ENCODE measurements at regions not wholly inside any gene's neighbourhood (a gene's known extent, or its start where the extent isn't known, plus 50 kb on each side); places are given as distances from the start of the nearest gene placed in this dataset.

DNA sequence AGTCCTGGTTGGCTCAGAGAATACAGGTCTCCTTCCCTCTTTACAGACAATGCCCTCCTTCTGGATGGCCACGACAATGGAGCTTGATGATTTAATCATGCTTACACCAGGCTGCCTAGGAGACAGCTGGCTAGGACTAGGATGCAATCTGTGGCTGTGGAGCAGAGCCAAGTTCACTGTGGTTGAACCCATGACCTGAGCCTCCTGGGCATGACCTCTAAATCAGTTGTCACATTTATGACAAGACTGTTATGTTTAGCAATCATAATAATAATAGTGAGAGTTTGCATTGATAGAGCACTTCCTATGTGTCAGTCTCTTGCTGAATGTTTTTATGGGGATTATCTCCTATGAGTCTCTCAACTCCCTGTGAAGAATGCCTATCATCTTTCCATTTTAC is 244.1 kb downstream of the ICOS start:
- DNase-seq (ENCODE audit: low read depth) = no peak

DNA sequence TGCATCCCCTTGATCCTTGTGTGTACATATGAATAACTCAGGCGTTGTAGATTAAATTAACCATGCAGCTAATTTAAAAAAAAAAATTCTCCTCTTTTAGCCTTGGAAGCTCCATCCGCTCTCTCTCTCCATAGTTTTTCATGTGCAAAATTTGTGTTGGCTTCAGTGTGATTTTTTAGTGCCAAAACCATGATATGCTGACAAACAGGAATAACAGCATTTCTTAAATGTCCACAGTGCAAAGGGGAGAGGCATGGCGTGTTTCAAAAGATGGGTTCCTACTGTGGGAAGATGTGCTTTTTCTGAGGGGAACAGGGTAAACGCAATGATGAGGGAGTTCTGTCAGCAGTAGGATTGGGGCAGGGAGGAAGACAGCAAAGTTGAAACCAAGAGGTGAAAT is 247.0 kb downstream of the ICOS start:
- no peak for DNase-seq (ENCODE audit: low read depth)

DNA sequence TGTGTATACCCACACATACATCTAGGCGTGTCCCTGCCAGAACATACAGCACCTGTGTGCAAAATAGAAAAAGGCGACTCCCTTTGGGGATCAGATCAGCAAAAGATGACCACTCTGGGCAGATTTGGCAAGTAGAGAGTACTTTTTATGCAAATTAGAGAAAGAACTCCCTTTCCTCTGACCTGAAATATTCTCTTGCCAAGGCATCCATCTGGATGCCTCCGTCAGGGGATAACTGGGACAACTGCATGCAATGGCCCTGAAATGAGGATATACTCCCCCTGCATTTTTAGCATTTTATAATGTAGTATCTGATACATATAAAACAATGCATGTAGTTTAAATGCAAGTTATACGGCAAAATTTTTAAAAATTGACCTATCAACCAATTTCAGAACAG is 247.7 kb downstream of the ICOS start:
- DNase-seq (ENCODE audit: low read depth) = no peak

DNA sequence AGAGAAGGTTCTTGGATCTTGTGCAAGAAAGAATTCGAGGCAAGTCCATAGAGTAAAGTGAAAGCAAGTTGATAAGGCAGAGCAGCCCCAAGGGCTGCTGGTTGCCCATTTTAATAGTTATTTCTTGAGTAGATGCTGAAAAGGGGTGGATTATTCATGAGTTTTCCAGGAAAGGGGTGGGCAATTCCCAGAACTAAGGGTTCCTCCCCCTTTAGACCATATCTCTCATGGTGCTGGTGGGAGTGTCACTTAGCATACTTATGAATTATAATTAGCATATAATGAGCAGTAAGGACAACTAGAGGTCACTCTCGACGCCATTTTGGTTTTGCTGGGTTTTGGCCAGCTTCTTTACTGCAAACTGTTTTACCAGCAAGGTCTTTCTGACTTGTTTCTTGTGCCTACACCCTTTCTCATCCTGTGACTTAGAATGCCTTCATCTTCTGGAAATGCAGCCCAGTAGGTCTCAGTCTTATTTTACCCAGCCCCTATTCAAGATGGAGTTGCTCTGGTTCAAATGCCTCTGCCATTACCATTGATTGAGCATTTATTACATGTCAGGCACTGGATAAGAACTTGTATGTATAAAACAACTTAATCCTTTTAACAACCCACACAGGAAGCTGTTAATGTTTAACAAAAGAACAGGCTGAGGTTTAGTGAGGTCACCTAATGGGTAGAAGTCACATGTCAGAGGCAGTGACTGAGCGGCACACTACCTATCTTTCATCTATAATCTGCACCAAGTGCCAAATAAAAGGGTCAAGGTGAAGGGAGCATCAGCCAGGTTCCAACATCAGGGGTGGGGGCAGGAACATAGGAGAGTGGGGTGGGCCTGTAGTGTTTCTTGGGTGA is 250.9 kb downstream of the ICOS start:
- DNase-seq (ENCODE audit: low read depth) = no peak

- no peak for DNase-seq (ENCODE audit: low read depth)
These were observed 255.0 kb downstream of the ICOS start for GRCh38 chr2:204191574-204191973.

DNA sequence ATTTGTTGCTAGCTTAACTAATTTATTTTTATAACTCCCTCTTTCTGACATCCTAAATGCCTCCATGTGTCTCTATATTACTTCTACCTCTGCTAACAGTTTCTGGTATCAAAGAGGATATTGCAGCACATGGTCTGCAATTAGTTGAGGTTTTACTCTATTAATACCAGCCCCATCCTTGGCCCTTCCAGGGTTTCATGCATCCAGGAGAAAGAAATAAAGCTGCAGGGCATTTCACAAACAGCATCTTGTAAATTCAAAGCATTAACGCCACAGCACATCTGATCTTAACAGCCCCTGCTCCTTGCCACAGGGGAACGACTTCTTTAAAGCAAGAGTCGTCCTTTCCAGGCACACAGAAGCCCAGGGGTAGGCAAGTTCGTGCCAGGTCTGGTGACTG is 258.9 kb downstream of the ICOS start:
- DNase-seq (ENCODE audit: low read depth) = no peak

DNA sequence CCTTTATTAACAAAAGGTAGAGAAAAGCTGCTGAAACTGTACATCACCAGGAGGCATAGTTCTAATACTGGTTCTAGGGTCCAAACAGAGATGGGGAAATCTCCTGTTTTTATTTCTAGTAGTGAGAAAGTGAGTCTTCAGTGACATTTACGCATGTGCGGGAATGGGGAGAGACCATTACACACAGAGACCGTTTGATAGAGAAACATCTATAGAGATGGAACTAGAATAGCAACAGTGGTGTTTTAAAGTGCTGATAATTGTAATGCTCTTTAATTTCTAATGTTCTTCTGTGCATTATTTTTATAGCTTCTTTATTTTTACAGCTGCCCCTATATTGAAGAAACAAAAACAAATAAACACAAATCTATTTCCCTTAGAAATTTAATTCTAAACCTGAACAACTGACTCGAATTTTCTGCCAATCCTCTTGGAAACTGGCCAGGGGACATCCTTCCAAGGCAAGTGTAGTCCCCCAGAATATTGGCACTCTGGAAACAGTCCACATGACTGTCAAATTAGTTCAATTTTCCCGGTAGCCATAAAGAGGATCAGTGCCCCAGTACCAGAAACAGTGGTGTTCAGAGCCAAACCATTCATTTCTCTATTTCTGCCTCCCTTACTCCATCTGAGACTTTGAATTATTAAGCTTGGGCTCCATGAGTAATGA is 260.9 kb downstream of the ICOS start:
- no peak for DNase-seq (ENCODE audit: low read depth)

- no peak for DNase-seq (ENCODE audit: low read depth)
These were observed 262.8 kb downstream of the ICOS start for GRCh38 chr2:204199357-204199756.

DNA sequence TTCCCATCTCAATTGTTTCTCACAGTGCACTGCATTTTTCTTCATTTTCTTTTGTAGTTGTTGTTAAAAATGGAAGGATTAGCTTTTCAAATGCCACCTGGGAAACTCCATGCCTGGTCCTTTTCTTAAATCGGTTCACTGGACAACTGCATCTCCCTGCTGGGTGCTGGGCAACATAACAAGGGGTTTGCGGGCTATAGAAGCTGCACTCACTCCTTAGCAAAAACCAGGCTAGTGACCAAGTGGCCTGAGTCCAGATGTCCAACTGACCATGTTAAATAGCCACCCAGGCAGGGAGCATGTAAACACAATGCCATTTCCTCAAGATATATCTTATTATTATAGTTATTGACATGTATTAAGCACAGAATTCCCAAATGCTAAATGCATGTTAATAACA is 264.9 kb downstream of the ICOS start:
- no peak for DNase-seq (ENCODE audit: low read depth)

DNA sequence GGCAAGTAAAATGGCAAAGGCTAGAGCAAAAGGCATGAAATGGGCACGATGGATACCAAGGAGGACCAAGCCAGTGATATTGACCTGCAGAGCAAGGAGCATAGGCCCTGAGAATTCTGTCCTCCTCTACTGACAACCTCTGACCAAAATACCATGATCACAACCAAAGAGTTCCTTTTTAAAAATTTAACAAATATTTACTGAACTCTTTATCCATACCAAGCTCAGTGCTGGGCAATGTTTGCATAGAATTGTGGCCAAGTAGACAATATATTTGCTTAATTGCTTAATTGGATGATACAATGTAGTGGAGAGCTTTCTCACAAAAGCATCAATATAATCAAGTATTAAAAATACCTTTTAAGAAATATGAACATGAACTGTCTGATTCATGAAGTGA is 265.7 kb downstream of the ICOS start:
- no peak for DNase-seq (ENCODE audit: low read depth)

DNA sequence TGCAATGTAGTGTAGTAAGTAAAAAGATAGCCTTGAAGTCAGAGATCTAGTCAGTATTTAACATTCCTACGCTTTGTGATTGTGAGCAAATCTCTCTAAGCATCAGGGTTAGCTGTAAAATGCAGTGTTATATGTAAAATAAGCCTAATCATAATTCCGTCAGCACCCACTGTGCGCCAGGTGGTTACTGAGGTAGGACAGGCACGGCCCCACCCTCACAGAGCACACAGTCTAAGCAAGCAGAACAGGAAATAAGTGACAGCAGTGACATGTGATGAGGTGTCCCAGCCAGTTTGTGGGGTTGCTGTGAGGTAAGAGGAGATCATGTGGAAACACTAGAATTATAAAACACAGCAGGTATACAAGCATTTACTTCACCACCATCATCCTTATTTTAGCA is 267.1 kb downstream of the ICOS start:
- no peak for DNase-seq (ENCODE audit: low read depth)

- no peak for DNase-seq (ENCODE audit: low read depth)
These were observed 268.5 kb downstream of the ICOS start for GRCh38 chr2:204205082-204205481.

- DNase-seq (ENCODE audit: low read depth) = no peak
These were observed 269.0 kb downstream of the ICOS start for GRCh38 chr2:204205538-204205937.

DNA sequence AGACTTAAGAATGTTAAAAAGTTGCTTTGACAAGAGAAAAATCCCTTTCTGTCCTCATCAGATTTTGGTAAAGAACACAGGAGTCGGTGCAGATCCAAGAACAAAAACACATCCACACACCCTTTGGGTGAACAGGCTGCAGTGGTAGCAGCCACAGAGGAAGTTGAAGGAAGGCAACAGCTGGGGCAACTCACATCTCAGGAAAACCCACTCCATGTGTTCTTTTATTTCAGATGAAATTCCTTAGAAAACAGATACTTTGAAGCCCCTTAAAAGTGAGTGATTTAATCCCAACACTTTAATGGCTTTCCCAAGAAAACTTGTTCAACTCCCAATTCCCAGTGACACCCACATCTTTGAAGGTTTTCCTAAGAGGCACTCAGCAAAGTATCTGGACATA is 271.3 kb downstream of the ICOS start:
- no peak for DNase-seq (ENCODE audit: low read depth)

GRCh38 chr2:204213588-204213987 is 277.0 kb downstream of the ICOS start:
- no peak for DNase-seq (ENCODE audit: low read depth)

GRCh38 chr2:204218040-204218439 is 281.5 kb downstream of the ICOS start:
- no peak for DNase-seq (ENCODE audit: low read depth)

- DNase-seq (ENCODE audit: low read depth) = no peak
These were observed 282.6 kb downstream of the ICOS start for GRCh38 chr2:204219196-204219595.

- no peak for DNase-seq (ENCODE audit: low read depth)
These were observed 284.3 kb downstream of the ICOS start for GRCh38 chr2:204220896-204221295.

- DNase-seq (ENCODE audit: low read depth) = no peak
These were observed 286.5 kb downstream of the ICOS start for GRCh38 chr2:204223046-204223445.

DNA sequence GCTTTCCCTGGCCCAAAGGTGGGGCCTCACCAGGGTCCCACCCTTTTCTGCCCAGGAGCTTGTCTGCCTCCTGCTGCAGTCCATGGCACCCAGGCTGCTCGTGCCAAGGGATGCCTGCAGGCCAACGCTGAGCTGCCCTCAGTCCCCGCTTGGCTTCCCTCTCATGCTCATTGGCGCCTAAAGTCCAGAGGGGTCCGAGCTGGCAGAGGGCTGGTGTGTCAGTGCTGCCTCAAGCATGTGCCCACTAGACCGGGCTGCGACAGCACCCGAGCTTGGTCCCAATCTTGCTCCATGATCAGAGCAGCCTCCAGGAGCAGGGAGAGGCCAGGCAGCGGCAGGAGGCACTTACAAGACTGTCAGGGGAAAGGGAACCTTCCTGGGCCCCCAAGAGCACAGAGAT is 287.0 kb downstream of the ICOS start:
- DNase-seq (ENCODE audit: low read depth) = no peak

DNA sequence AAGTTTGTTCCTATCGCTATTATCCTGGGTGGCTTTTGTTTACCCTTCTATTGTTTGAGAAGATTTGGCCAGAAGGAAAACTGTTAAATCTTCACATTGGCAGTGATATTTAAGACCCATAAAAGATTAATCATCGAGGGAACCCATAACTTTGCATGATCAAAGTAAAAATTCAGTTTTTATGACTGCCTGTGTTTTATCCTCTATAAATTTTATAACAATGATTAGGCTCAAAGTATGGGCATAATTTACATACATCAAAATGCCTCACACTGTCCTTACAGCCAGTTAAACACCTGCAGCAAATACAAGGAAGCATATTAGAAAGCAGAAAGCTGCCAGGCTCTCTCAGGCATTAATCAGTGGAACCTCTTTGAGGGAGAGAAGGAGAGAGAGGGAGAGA is 289.1 kb downstream of the ICOS start:
- no peak for DNase-seq (ENCODE audit: low read depth)

DNA sequence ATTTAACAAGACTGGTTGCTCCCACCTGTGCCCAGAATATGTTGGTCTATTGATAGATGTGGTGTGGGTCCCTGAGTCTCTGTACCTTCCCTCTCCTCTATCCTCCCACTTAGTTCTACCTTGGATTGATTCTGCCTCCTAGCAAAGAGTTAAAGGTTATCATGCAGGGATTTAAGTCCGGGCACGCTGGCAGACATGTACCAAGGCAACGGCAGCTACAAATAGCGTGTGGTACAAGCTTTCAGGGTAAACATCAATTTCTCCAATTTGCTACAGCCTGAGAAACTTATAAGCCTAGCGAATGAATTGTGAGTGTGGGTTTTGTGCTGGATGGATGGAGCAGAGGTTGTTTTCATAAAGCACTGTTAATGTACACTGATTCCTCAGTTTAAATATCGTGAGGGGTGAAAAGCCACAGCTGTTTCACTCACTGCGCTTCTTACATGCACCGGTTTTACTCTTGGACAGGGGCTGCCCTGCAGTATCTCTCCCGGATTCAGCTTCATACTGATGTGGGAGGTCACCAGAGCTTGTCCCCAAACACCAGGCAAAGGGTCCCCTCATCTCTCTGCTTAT is 289.8 kb downstream of the ICOS start:
- no peak for DNase-seq (ENCODE audit: low read depth)

GRCh38 chr2:204228169-204228886 is 291.8 kb downstream of the ICOS start:
- DNase-seq (ENCODE audit: low read depth) = no peak
